K562 (cell line): ENCODE measurements at regions not wholly inside any gene's neighbourhood (a gene's known extent, or its start where the extent isn't known, plus 50 kb on each side); places are given as distances from the start of the nearest gene placed in this dataset.

Source experiments
- CAMTA2 ChIP-seq: fragments of 250-450 bp; sonication (Bioruptor Pico); conservative IDR thresholded peaks from 2 replicates; pipeline ENCODE4 v1.5.1; 2022
- CREM ChIP-seq: IDR thresholded peaks from 2 replicates; pipeline ENCODE4 v1.6.1; 2014; ENCODE audit warnings: antibody characterized with exemption, low read depth
- L3MBTL2 ChIP-seq: fragments of 450-650 bp; IDR thresholded peaks from 2 replicates; pipeline ENCODE4 v1.6.1; 2016; ENCODE audit warnings: mild to moderate bottlenecking, moderate library complexity
- MAFF ChIP-seq: IDR thresholded peaks from 2 replicates; pipeline ENCODE4 v1.6.1; 2012; ENCODE audit warnings: low read length, improper control_type of control experiment
- MAFG ChIP-seq: fragments of 450-650 bp; conservative IDR thresholded peaks from 2 replicates; pipeline ENCODE4 v1.6.1; 2016; ENCODE audit warnings: missing genetic modification characterization, missing compliant biosample characterization
- NFYB ChIP-seq: IDR thresholded peaks from 2 replicates; pipeline ENCODE4 v1.6.1; 2011; ENCODE audit warnings: mild to moderate bottlenecking, moderate library complexity; ENCODE audit not compliant: insufficient read length; ENCODE audit errors: extremely low read depth
- RBM17 ChIP-seq: fragments of 200-400 bp; formaldehyde crosslinking; IDR thresholded peaks from 2 replicates; pipeline ENCODE4 v1.6.1; 2017; ENCODE audit warnings: low read depth, mild to moderate bottlenecking, low read length, borderline replicate concordance
- SIRT6 ChIP-seq: IDR thresholded peaks from one replicate; pipeline ENCODE4 v1.6.1; 2012; ENCODE audit warnings: low read depth, mild to moderate bottlenecking, control low read depth, inconsistent platforms, low read length, moderate library complexity
- STAT6 ChIP-seq: sonication (generic); formaldehyde crosslinking; IDR thresholded peaks from 2 replicates; pipeline ENCODE4 v1.8.1; 2023; ENCODE audit warnings: mild to moderate bottlenecking, missing genetic modification reagents
- ZEB2 ChIP-seq: fragments of 450-650 bp; IDR thresholded peaks from 2 replicates; pipeline ENCODE4 v1.6.1; 2016
- ZNF318 ChIP-seq, 2 experiments: fragments of 450-650 bp; IDR thresholded peaks; 2 replicates each; pipeline ENCODE4 v1.6.1; 2016; ENCODE audit warnings: mild to moderate bottlenecking in 2 of 2, borderline replicate concordance in 1 of 2, low read depth in 1 of 2, moderate library complexity in 1 of 2
- ZNF324 ChIP-seq: fragments of 250-450 bp; sonication (Bioruptor Pico); IDR thresholded peaks from 2 replicates; pipeline ENCODE4 v1.4.0; 2020; ENCODE audit warnings: mild to moderate bottlenecking
- ZSCAN32 ChIP-seq: fragments of 450-650 bp; formaldehyde crosslinking; IDR thresholded peaks from 2 replicates; pipeline ENCODE4 v1.4.0; 2020; ENCODE audit warnings: mild to moderate bottlenecking, moderate library complexity
- TF ChIP-seq, protein P1 (sequence below): fragments of 450-650 bp; formaldehyde crosslinking; IDR thresholded peaks from 2 replicates; pipeline ENCODE4 v1.4.0; 2020; ENCODE audit warnings: mild to moderate bottlenecking, moderate library complexity

DNA sequence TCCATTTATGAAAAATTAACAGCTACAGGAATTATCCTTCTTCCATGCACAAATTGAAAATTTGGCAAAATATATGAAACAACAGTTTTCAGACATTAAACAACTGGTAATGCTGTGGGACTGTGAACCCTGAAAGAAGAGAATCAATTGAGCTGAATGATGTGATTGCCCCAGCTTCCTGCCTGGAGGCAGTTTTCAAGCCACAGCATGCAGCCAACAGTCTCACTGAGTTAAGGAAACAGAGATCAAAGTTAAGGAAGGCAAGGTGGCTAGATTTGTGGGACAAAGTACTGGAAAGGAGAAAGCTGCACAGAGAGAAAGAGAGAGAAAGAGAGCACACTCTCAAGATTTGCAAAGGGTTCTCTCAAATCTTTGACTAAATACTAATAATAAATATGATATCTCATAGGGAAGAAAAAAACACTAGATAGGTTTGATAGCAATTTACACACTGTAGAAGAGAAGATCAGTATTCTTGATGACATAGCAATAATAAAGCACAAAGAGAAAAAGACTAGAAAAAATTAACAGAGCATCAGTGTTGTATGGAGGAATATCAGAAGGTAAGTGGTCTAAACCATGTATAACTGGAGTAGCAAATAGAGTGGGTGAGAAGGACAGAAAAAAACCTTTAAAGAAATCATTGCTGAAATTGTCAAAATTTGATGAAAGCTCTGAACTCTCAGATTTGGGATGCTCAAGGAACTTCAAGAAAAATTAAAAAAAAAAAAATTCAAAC, 70.1 kb upstream of the CNKSR3 start (continued):
- no peak for TF ChIP-seq STAT6 (CRISPR knock-in tag)
- no peak for TF ChIP-seq RBM17
- TF ChIP-seq ZEB2, result no peak
- no peak for TF ChIP-seq ZNF318 (IDR thresholded peaks at IDR 0.05; ENCODE audit: borderline replicate concordance in 1 of 2, low read depth in 1 of 2)
- TF ChIP-seq, protein P1, sequence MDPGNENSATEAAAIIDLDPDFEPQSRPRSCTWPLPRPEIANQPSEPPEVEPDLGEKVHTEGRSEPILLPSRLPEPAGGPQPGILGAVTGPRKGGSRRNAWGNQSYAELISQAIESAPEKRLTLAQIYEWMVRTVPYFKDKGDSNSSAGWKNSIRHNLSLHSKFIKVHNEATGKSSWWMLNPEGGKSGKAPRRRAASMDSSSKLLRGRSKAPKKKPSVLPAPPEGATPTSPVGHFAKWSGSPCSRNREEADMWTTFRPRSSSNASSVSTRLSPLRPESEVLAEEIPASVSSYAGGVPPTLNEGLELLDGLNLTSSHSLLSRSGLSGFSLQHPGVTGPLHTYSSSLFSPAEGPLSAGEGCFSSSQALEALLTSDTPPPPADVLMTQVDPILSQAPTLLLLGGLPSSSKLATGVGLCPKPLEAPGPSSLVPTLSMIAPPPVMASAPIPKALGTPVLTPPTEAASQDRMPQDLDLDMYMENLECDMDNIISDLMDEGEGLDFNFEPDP (CRISPR knock-in tag), result no peak
- no peak for TF ChIP-seq ZNF324 (CRISPR knock-in tag)
- no peak for TF ChIP-seq CREM
- peak; percentile 41; the same call in 1 of the 2 replicates for TF ChIP-seq MAFG (tag)
- no peak for TF ChIP-seq CAMTA2
- no peak for TF ChIP-seq ZSCAN32 (CRISPR knock-in tag)
- no peak for TF ChIP-seq NFYB
- TF ChIP-seq MAFF, result 0 out of 2 replicates have a peak, but pooled peaks have one; percentile 3
- TF ChIP-seq SIRT6, result no peak
- no peak for TF ChIP-seq L3MBTL2
